ENCODE measurements at regions not wholly inside any gene's neighbourhood (a gene's known extent, or its start where the extent isn't known, plus 50 kb on each side); places are given as distances from the start of the nearest gene placed in this dataset.
"Not testable (repeated sequence)": the region's sequence is repeated elsewhere in the genome, so short reads cannot be mapped to it uniquely, and the experiment has no call there.

- DNase-seq (ENCODE audit: low spot score): no peak
Measured at GRCh38 chr4:66554826-66555225, 884.5 kb upstream of the EPHA5 start.

- DNase-seq (ENCODE audit: low spot score): not testable (repeated sequence)
Measured at GRCh38 chr4:66545301-66545700, 875.0 kb upstream of the EPHA5 start.

- no peak for DNase-seq (ENCODE audit: low spot score)
Measured at GRCh38 chr4:66544281-66544680, 874.0 kb upstream of the EPHA5 start.

- no peak for DNase-seq (ENCODE audit: low spot score)
Measured at GRCh38 chr4:66539745-66540144, 869.5 kb upstream of the EPHA5 start.

GRCh38 chr4:66524781-66525180 is 854.5 kb upstream of the EPHA5 start:
- DNase-seq (ENCODE audit: low spot score): no peak

- no peak for DNase-seq (ENCODE audit: low spot score)
Measured at GRCh38 chr4:66522244-66522643, 852.0 kb upstream of the EPHA5 start.

GRCh38 chr4:66516940-66517339 is 846.7 kb upstream of the EPHA5 start:
- no peak for DNase-seq (ENCODE audit: low spot score)

- DNase-seq (ENCODE audit: low spot score): no peak
Measured at GRCh38 chr4:66506985-66507384, 836.7 kb upstream of the EPHA5 start.

- DNase-seq (ENCODE audit: low spot score): no peak
Measured at GRCh38 chr4:66501997-66502396, 831.7 kb upstream of the EPHA5 start.

- DNase-seq (ENCODE audit: low spot score): no peak
Measured at GRCh38 chr4:66490729-66491128, 820.4 kb upstream of the EPHA5 start.

GRCh38 chr4:66489783-66490452 is 819.6 kb upstream of the EPHA5 start:
- no peak for DNase-seq (ENCODE audit: low spot score)

GRCh38 chr4:66489370-66489769 is 819.1 kb upstream of the EPHA5 start:
- DNase-seq (ENCODE audit: low spot score): no peak

- DNase-seq (ENCODE audit: low spot score): no peak
Measured at GRCh38 chr4:66486068-66486467, 815.8 kb upstream of the EPHA5 start.

- no peak for DNase-seq (ENCODE audit: low spot score)
Measured at GRCh38 chr4:66482186-66482585, 811.9 kb upstream of the EPHA5 start.

- no peak for DNase-seq (ENCODE audit: low spot score)
Measured at GRCh38 chr4:66475596-66475995, 805.3 kb upstream of the EPHA5 start.

- no peak for DNase-seq (ENCODE audit: low spot score)
Measured at GRCh38 chr4:66465111-66465510, 794.8 kb upstream of the EPHA5 start.

GRCh38 chr4:66462890-66463289 is 792.6 kb upstream of the EPHA5 start:
- not testable (repeated sequence) for DNase-seq (ENCODE audit: low spot score)

GRCh38 chr4:66451741-66452140 is 781.5 kb upstream of the EPHA5 start:
- DNase-seq (ENCODE audit: low spot score): no peak

- no peak for DNase-seq (ENCODE audit: low spot score)
Measured at GRCh38 chr4:66443008-66443407, 772.7 kb upstream of the EPHA5 start.

- no peak for DNase-seq (ENCODE audit: low spot score)
Measured at GRCh38 chr4:66439508-66439907, 769.2 kb upstream of the EPHA5 start.

GRCh38 chr4:66433706-66434105 is 763.4 kb upstream of the EPHA5 start:
- no peak for DNase-seq (ENCODE audit: low spot score)

- no peak for DNase-seq (ENCODE audit: low spot score)
Measured at GRCh38 chr4:66430856-66431255, 760.6 kb upstream of the EPHA5 start.

- DNase-seq (ENCODE audit: low spot score): no peak
Measured at GRCh38 chr4:66429276-66429675, 759.0 kb upstream of the EPHA5 start.

GRCh38 chr4:66416425-66416824 is 746.1 kb upstream of the EPHA5 start:
- no peak for DNase-seq (ENCODE audit: low spot score)

- no peak for DNase-seq (ENCODE audit: low spot score)
Measured at GRCh38 chr4:66404141-66404540, 733.9 kb upstream of the EPHA5 start.

Data from pons (tissue), 1 donor.